Thoracic aorta (tissue), 2 donors: ENCODE measurements at regions not wholly inside any gene's neighbourhood (a gene's known extent, or its start where the extent isn't known, plus 50 kb on each side); places are given as distances from the start of the nearest gene placed in this dataset.

Experiments used
- ATAC-seq: fragments of 150-250 bp; one replicate; pipeline ENCODE4 v1.8.0; 2017; ENCODE audit warnings: low read depth; ENCODE audit not compliant: insufficient number of reproducible peaks, low FRiP score
- DNase-seq: peaks from one replicate; pipeline ENCODE4 v3.0.0-alpha.2; 2020; ENCODE audit warnings: low spot score
- H3K27ac ChIP-seq, 2 donors: fragments of 200-600 bp; sonication (generic); 1 replicate in 1 of 2; 2 replicates in 1 of 2; pipeline ENCODE4 v1.5.1; 2016; ENCODE audit warnings: mild to moderate bottlenecking in 2 of 2, moderate library complexity in 2 of 2
- H3K27me3 ChIP-seq: fragments of 200-600 bp; sonication (generic); replicated peaks from 2 replicates; pipeline ENCODE4 v1.6.0; 2016; ENCODE audit warnings: mild to moderate bottlenecking; ENCODE audit not compliant: insufficient read depth
- H3K36me3 ChIP-seq: fragments of 200-600 bp; sonication (generic); one replicate; pipeline ENCODE4 v1.5.1; 2016
- H3K4me1 ChIP-seq, 2 donors: fragments of 200-600 bp; sonication (generic); 1 replicate in 1 of 2; 2 replicates in 1 of 2; pipeline versions ENCODE4 v1.5.1 to v1.6.0; 2016; ENCODE audit warnings: low read depth in 2 of 2, mild to moderate bottlenecking in 1 of 2; ENCODE audit not compliant: control insufficient read depth in 1 of 2
- H3K4me3 ChIP-seq: fragments of 200-600 bp; sonication (generic); 2 replicates; pipeline ENCODE4 v1.5.1; 2016; ENCODE audit warnings: mild to moderate bottlenecking
- H3K9me3 ChIP-seq: fragments of 200-600 bp; sonication (generic); 2 replicates; pipeline ENCODE4 v1.5.1; 2016
- TF ChIP-seq, protein P1 (sequence below): fragments of 200-600 bp; sonication (generic); IDR thresholded peaks from one replicate; pipeline ENCODE4 v1.5.1; 2019; ENCODE audit warnings: antibody characterized with exemption

DNA sequence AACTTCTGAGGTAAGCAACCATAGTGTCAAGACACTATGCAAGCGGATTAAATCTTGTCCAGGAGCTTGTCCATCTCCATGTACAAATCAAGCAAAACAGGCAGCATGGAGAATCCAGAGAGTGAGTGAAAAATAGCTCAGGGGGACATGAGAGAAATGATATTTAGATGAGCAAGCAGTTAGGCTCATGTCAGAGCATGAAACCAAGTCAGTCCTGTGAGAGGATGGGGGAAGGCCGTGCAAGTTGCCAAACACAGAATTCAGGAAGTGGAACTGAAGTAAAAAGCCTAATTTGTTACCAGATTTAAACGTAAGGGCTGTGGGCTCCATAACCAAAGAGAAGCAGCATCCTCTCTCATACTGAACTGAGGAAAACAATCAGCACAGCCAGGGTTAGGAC lies 995.9 kb downstream of the MCTP2 start:
- no peak overlapping the region for H3K4me3 ChIP-seq
- no peaks in the 10 kb centered on the region for H3K27me3 ChIP-seq

DNA sequence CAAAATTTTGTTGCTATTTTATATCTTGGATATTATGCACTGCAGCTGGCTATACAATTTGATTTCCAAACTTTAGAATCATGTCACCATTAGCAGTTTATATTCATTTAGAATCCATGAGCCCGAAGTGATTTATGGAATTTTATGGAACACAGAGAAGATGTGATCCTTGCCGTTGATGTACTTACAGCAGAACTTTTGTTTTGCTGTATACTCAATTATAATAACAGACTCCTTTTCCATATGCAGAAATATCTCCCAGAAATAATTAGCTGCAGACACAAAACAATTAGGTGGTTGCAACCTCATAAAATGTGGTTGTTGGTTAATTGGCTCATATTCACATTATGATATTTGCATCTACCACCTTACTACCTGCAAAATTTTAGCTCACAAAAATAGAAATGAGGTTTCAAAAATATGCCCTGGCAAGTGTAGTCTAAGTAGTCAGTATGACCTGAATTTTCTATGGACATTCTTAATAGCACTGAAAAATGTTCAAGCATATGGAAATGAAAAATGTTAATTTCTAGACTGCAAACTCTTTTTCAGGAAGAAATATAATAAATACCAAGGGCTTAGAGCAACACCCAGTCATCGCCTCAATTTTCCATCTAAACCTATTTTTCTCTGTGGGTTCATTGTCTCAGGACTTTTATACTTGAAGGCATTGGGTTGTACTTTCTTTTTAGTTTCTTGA lies 997.6 kb downstream of the MCTP2 start:
- no peaks in the 10 kb centered on the region for H3K4me1 ChIP-seq
- H3K4me3 ChIP-seq: no peak overlapping the region
- H3K9me3 ChIP-seq: no peaks in the 10 kb centered on the region
- H3K27ac ChIP-seq: no peak overlapping the region
- no peaks in the 10 kb centered on the region for H3K36me3 ChIP-seq
- ATAC-seq (no peak), DNase-seq (no peak)
- TF ChIP-seq, protein P1, sequence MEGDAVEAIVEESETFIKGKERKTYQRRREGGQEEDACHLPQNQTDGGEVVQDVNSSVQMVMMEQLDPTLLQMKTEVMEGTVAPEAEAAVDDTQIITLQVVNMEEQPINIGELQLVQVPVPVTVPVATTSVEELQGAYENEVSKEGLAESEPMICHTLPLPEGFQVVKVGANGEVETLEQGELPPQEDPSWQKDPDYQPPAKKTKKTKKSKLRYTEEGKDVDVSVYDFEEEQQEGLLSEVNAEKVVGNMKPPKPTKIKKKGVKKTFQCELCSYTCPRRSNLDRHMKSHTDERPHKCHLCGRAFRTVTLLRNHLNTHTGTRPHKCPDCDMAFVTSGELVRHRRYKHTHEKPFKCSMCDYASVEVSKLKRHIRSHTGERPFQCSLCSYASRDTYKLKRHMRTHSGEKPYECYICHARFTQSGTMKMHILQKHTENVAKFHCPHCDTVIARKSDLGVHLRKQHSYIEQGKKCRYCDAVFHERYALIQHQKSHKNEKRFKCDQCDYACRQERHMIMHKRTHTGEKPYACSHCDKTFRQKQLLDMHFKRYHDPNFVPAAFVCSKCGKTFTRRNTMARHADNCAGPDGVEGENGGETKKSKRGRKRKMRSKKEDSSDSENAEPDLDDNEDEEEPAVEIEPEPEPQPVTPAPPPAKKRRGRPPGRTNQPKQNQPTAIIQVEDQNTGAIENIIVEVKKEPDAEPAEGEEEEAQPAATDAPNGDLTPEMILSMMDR: no peak
- no peaks in the 10 kb centered on the region for H3K27me3 ChIP-seq

More for the DNA sequence above, 995.9 kb downstream of the MCTP2 start:
- Histone ChIP-seq H3K27ac (no peak overlapping the region), H3K4me1 (no peaks in the 10 kb centered on the region), H3K36me3 (no peaks in the 10 kb centered on the region), H3K9me3 (peaks cover 9% of the 10 kb centered on the region)
- TF ChIP-seq, protein P1: no peak
- no peak for DNase-seq
- ATAC-seq: no peak

DNA sequence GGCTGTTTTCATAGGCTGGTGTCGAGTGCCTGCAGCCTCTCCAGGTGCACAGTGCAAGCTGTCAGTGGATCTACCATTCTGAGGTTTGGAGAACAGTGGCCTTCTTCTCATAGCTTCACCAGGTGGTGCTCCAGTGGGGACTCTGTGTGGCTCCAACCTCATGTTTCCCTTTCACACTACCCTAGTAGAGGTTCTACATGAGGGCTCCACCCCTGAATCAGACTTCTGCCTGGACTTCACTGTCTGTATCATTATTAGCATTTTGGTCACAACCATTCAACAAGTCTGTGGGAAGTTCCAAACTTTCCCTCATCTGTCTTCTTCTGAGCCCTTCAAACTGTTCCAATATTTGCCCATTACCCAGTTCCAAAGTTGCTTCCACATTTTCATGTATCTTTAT lies 1003.7 kb downstream of the MCTP2 start:
- H3K27ac ChIP-seq: no peak overlapping the region
- H3K4me3 ChIP-seq: no peak overlapping the region
- ATAC-seq: no peak
- no peaks in the 10 kb centered on the region for H3K4me1 ChIP-seq
- no peak for DNase-seq
- H3K9me3 ChIP-seq: no peaks in the 10 kb centered on the region
- no peaks in the 10 kb centered on the region for H3K27me3 ChIP-seq
- TF ChIP-seq, protein P1: no peak
- no peaks in the 10 kb centered on the region for H3K36me3 ChIP-seq

DNA sequence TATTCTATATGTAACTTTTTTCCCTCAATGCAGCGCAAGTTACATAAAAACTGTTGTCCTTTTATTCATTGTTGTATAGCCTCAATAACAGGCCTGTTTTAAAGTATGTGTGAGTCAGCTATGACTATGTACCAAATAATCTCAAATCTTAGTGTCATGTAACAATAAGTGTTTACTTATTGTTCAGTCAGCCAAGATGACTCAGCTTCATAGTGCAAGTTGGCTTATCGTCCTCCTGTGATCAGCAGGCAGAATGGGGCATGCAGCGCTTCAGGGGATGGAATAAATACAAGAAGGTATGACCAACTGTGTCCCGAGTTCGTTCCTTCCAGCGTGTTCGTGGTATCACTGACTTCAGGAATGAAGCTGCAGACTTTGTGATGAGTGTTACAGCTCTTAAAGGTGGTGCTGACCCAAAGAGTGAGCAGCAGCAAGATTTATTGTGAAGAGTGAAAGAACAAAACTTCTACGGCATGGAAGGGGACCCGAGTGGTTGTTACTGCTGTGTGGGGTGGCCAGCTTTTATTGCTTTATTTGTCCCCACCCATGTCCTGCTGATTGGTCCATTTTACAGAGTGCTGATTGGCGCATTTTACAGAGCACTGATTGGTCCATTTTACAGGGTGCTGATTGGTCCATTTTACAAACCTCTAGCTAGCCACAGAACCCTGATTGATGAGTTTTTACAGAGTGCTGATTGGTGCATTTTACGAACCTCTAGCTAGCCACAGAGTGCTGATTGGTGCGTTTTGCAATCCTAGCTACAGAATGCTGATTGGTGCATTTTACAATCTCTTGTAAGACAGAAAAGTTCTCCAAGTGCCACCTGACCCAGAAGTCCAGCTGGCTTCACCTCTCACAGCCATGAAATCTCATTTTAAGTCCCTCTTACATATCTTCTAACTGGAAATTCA lies 1016.0 kb downstream of the MCTP2 start:
- no peaks in the 10 kb centered on the region for H3K4me1 ChIP-seq
- TF ChIP-seq, protein P1: no peak
- ATAC-seq: no peak
- no peak for DNase-seq
- no peak overlapping the region for H3K4me3 ChIP-seq
- no peak overlapping the region for H3K27ac ChIP-seq
- no peaks in the 10 kb centered on the region for H3K9me3 ChIP-seq
- no peaks in the 10 kb centered on the region for H3K27me3 ChIP-seq
- no peaks in the 10 kb centered on the region for H3K36me3 ChIP-seq

DNA sequence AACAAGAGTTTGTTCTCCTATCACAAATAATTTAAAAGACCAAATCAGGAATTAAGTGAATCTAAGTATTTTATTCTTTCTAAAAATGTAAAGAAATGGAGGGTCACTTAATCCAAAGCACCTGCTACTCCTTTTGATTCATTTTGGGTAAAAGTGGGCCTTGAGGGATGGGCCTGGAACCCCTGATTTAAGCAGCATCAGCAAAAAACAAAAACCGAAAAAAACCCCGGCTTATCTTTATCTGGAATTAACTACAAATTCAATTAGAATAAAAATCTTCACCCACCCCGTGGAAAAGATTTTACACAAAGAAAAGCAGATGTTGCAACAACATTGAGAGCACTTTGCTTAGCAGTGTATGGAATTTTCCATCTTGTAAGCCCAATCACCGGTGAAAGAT lies 1018.2 kb downstream of the MCTP2 start:
- no peak overlapping the region for H3K4me3 ChIP-seq
- ATAC-seq (no peak), DNase-seq (no peak)
- H3K27ac ChIP-seq: no peak overlapping the region
- peaks cover 0 to 16% of the 10 kb centered on the region in 2 donors for H3K4me1 ChIP-seq
- no peaks in the 10 kb centered on the region for H3K36me3 ChIP-seq
- TF ChIP-seq, protein P1: no peak
- H3K9me3 ChIP-seq: no peaks in the 10 kb centered on the region
- no peaks in the 10 kb centered on the region for H3K27me3 ChIP-seq
